ENCODE measurements at regions not wholly inside any gene's neighbourhood (a gene's known extent, or its start where the extent isn't known, plus 50 kb on each side); places are given as distances from the start of the nearest gene placed in this dataset.

GRCh38 chr4:43133566-43133965, 241.1 kb downstream of the GRXCR1 start:
- H3K9ac ChIP-seq (ENCODE audit: insufficient read depth, low read depth, low read length), result no peak overlapping the region
- H3K4me1 ChIP-seq (ENCODE audit: insufficient read depth, low read length), result no peaks in the 10 kb centered on the region
- no peaks in the 10 kb centered on the region for H3K79me2 ChIP-seq (ENCODE audit: insufficient read depth, low read length)
- no peak for TF ChIP-seq ZBTB43 (CRISPR knock-in tag; conservative IDR thresholded peaks at IDR 0.05)
- TF ChIP-seq ARID3A (IDR thresholded peaks at IDR 0.05; ENCODE audit: low read depth, low read length), result no peak
- no peak for TF ChIP-seq NFYB (CRISPR knock-in tag; IDR thresholded peaks at IDR 0.05)
- TF ChIP-seq ZNF773 (CRISPR knock-in tag; IDR thresholded peaks at IDR 0.05; ENCODE audit: borderline replicate concordance), result no peak
- TF ChIP-seq ATF1 (CRISPR knock-in tag; IDR thresholded peaks at IDR 0.05), result no peak
- TF ChIP-seq GTF2F1 (IDR thresholded peaks at IDR 0.05; ENCODE audit: low read length), result no peak
- no peak for TF ChIP-seq BHLHE40 (IDR thresholded peaks at IDR 0.05; ENCODE audit: low read length)
- TF ChIP-seq STAT6 (CRISPR knock-in tag; IDR thresholded peaks at IDR 0.05; ENCODE audit: borderline replicate concordance), result no peak
- TF ChIP-seq ZNF704 (CRISPR knock-in tag; IDR thresholded peaks at IDR 0.05; ENCODE audit: borderline replicate concordance), result no peak
- TF ChIP-seq ZNF343 (CRISPR knock-in tag; IDR thresholded peaks at IDR 0.05), result no peak
- TF ChIP-seq ARNTL (CRISPR knock-in tag; IDR thresholded peaks at IDR 0.05), result no peak
- TF ChIP-seq ZNF841 (CRISPR knock-in tag; IDR thresholded peaks at IDR 0.05; ENCODE audit: borderline replicate concordance), result no peak
- no peaks in the 10 kb centered on the region for H3K36me3 ChIP-seq (replicated peaks in 1 of 2; ENCODE audit: control insufficient read depth in 1 of 2, insufficient read depth in 2 of 2, low read length in 2 of 2)
- no peak overlapping the region for H3K4me2 ChIP-seq (ENCODE audit: low read depth, low read length)
- H3K27me3 ChIP-seq (ENCODE audit: control insufficient read depth in 1 of 2, insufficient read depth in 2 of 2, low read length in 2 of 2), result no peaks in the 10 kb centered on the region
- CTCF ChIA-PET (ENCODE audit: low intra/inter-chr PET ratio, low total read pairs), result no interaction called here
- no peak overlapping the region for H2AFZ ChIP-seq (ENCODE audit: low read length)
- 1% methylated on average over 6 of the region's 6 CpGs for WGBS (ENCODE audit: low lambda C conversion rate)
- no peak overlapping the region for H3K4me3 ChIP-seq (replicated peaks in 1 of 3; ENCODE audit: insufficient read depth in 1 of 3, low read depth in 2 of 3, low read length in 3 of 3)
- in situ Hi-C loops (cut with HindIII; ENCODE audit: extremely low pct_ligation_motif_present, low pct_unique_long_range_greater_than_20kb) (loop anchor here (25.0 kb wide), 2 partner anchors 329 to 1504 kb away; no protein-coding TSS in a partner anchor), intact Hi-C loops (cut with micrococcal nuclease; ENCODE audit: unreplicated experiment) (loop anchor here (2.0 to 5.0 kb wide), 4 partner anchors 749 to 1495 kb away; no protein-coding TSS in a partner anchor)
- H3K9me3 ChIP-seq (ENCODE audit: low read length), result peaks cover 2% of the 10 kb centered on the region; the same call in 1 of the 2 replicates
- no peak for ATAC-seq
- POLR2A ChIA-PET, result no interaction called here
- BruUV-seq (replicated peaks), result no TSS peak
- DNase-seq (ENCODE audit: low spot score), result no peak
- H4K20me1 ChIP-seq (ENCODE audit: insufficient read depth, low read length), result no peaks in the 10 kb centered on the region
- no peak overlapping the region for H3K27ac ChIP-seq (ENCODE audit: extremely low read length, insufficient read depth, low read length)
- no peak for FAIRE-seq

All from HepG2 (cell line).